ENCODE measurements at regions not wholly inside any gene's neighbourhood (a gene's known extent, or its start where the extent isn't known, plus 50 kb on each side); places are given as distances from the start of the nearest gene placed in this dataset.
A peak's percentile ranks its signal among the peaks of the same experiment; 100 is the strongest.

GRCh38 chr7:18343047-18343446, 152.5 kb upstream of the HDAC9 start:
- Histone ChIP-seq H3K79me2 (ENCODE audit: control insufficient read depth, insufficient read depth, low read length, poor library complexity) (no peaks in the 10 kb centered on the region), H3K4me2 (ENCODE audit: low read length) (no peak overlapping the region), H3K36me3 (ENCODE audit: control insufficient read depth in 1 of 2, insufficient read depth in 2 of 2, low read length in 2 of 2) (no peaks in the 10 kb centered on the region), H3K18ac (ENCODE audit: low read length) (no peak overlapping the region), H2AK5ac (ENCODE audit: low read length) (no peak overlapping the region), H3K27ac (ENCODE audit: low read depth, low read length) (no peak overlapping the region), H3K9ac (ENCODE audit: low read length) (no peak overlapping the region), H2AFZ (ENCODE audit: insufficient read depth, low read length, poor library complexity) (no peak overlapping the region), H4K91ac (ENCODE audit: low read depth, low read length) (no peak overlapping the region), H3K4me1 (ENCODE audit: control insufficient read depth in 1 of 2, insufficient read depth in 2 of 2, low read length in 2 of 2) (no peaks in the 10 kb centered on the region), H2BK12ac (ENCODE audit: low read length) (no peak overlapping the region), H3K4ac (ENCODE audit: low read depth, low read length) (no peak overlapping the region), H2BK5ac (ENCODE audit: low read depth, low read length, poor library complexity) (no peak overlapping the region), H3K4me3 (ENCODE audit: low read depth, low read length) (no peak overlapping the region), H3K9me3 (ENCODE audit: insufficient read depth, low read depth, low read length) (no peaks in the 10 kb centered on the region), H3K23ac (ENCODE audit: low read length) (no peak overlapping the region), H4K12ac (ENCODE audit: low read depth, low read length) (no peak overlapping the region), H3K79me1 (ENCODE audit: low read length) (no peaks in the 10 kb centered on the region), H2BK120ac (ENCODE audit: insufficient read depth, low read length, poor library complexity) (no peak overlapping the region), H3K14ac (ENCODE audit: low read length) (no peak overlapping the region), H4K8ac (ENCODE audit: low read depth, low read length) (no peak overlapping the region), H3K27me3 (ENCODE audit: insufficient read depth, low read length) (no peaks in the 10 kb centered on the region)
- WGBS (ENCODE audit: extremely low coverage, insufficient coverage, insufficient read length) = no CpG with 5 or more reads among the region's 2 CpGs
- DNase-seq = no peak

GRCh38 chr7:18344536-18344935, 151.0 kb upstream of the HDAC9 start:
- H3K14ac ChIP-seq (ENCODE audit: low read length) = no peak overlapping the region
- no peak overlapping the region for H2BK120ac ChIP-seq (ENCODE audit: insufficient read depth, low read length, poor library complexity)
- no peaks in the 10 kb centered on the region for H3K9me3 ChIP-seq (ENCODE audit: insufficient read depth, low read depth, low read length)
- H3K4ac ChIP-seq (ENCODE audit: low read depth, low read length) = no peak overlapping the region
- H3K4me2 ChIP-seq (ENCODE audit: low read length) = no peak overlapping the region
- no peak overlapping the region for H4K8ac ChIP-seq (ENCODE audit: low read depth, low read length)
- no peaks in the 10 kb centered on the region for H3K36me3 ChIP-seq (ENCODE audit: control insufficient read depth in 1 of 2, insufficient read depth in 2 of 2, low read length in 2 of 2)
- no peak overlapping the region for H2AK5ac ChIP-seq (ENCODE audit: low read length)
- no peak overlapping the region for H2AFZ ChIP-seq (ENCODE audit: insufficient read depth, low read length, poor library complexity)
- no peak overlapping the region for H4K91ac ChIP-seq (ENCODE audit: low read depth, low read length)
- H3K23ac ChIP-seq (ENCODE audit: low read length) = no peak overlapping the region
- no peak overlapping the region for H3K18ac ChIP-seq (ENCODE audit: low read length)
- H3K9ac ChIP-seq (ENCODE audit: low read length) = no peak overlapping the region
- no peak overlapping the region for H3K27ac ChIP-seq (ENCODE audit: low read depth, low read length)
- H3K79me1 ChIP-seq (ENCODE audit: low read length) = no peaks in the 10 kb centered on the region
- H2BK5ac ChIP-seq (ENCODE audit: low read depth, low read length, poor library complexity) = no peak overlapping the region
- H2BK12ac ChIP-seq (ENCODE audit: low read length) = no peak overlapping the region
- H3K79me2 ChIP-seq (ENCODE audit: control insufficient read depth, insufficient read depth, low read length, poor library complexity) = no peaks in the 10 kb centered on the region
- H3K4me1 ChIP-seq (ENCODE audit: control insufficient read depth in 1 of 2, insufficient read depth in 2 of 2, low read length in 2 of 2) = no peaks in the 10 kb centered on the region
- DNase-seq = no peak
- no peak overlapping the region for H3K4me3 ChIP-seq (ENCODE audit: low read depth, low read length)
- H3K27me3 ChIP-seq (ENCODE audit: insufficient read depth, low read length) = no peaks in the 10 kb centered on the region
- H4K12ac ChIP-seq (ENCODE audit: low read depth, low read length) = no peak overlapping the region

- H2BK5ac ChIP-seq (ENCODE audit: low read depth, low read length, poor library complexity) = no peak overlapping the region
- no peak overlapping the region for H4K91ac ChIP-seq (ENCODE audit: low read depth, low read length)
- no peak overlapping the region for H4K8ac ChIP-seq (ENCODE audit: low read depth, low read length)
- no peak overlapping the region for H3K14ac ChIP-seq (ENCODE audit: low read length)
- H3K79me2 ChIP-seq (ENCODE audit: control insufficient read depth, insufficient read depth, low read length, poor library complexity) = no peaks in the 10 kb centered on the region
- no peak overlapping the region for H4K12ac ChIP-seq (ENCODE audit: low read depth, low read length)
- no peaks in the 10 kb centered on the region for H3K36me3 ChIP-seq (ENCODE audit: control insufficient read depth in 1 of 2, insufficient read depth in 2 of 2, low read length in 2 of 2)
- no peak overlapping the region for H2BK12ac ChIP-seq (ENCODE audit: low read length)
- H3K18ac ChIP-seq (ENCODE audit: low read length) = no peak overlapping the region
- no peaks in the 10 kb centered on the region for H3K4me1 ChIP-seq (ENCODE audit: control insufficient read depth in 1 of 2, insufficient read depth in 2 of 2, low read length in 2 of 2)
- peak; percentile 22 to 84 for DNase-seq
- H3K9ac ChIP-seq (ENCODE audit: low read length) = no peak overlapping the region
- H3K23ac ChIP-seq (ENCODE audit: low read length) = no peak overlapping the region
- WGBS (ENCODE audit: extremely low coverage, insufficient coverage, insufficient read length) = no CpG with 5 or more reads among the region's 3 CpGs
- no peak overlapping the region for H3K4me2 ChIP-seq (ENCODE audit: low read length)
- H2AK5ac ChIP-seq (ENCODE audit: low read length) = no peak overlapping the region
- H3K27ac ChIP-seq (ENCODE audit: low read depth, low read length) = no peak overlapping the region
- H3K27me3 ChIP-seq (ENCODE audit: insufficient read depth, low read length) = no peaks in the 10 kb centered on the region
- H2BK120ac ChIP-seq (ENCODE audit: insufficient read depth, low read length, poor library complexity) = no peak overlapping the region
- H3K4ac ChIP-seq (ENCODE audit: low read depth, low read length) = no peak overlapping the region
- no peaks in the 10 kb centered on the region for H3K9me3 ChIP-seq (ENCODE audit: insufficient read depth, low read depth, low read length)
- no peaks in the 10 kb centered on the region for H3K79me1 ChIP-seq (ENCODE audit: low read length)
- no peak overlapping the region for H2AFZ ChIP-seq (ENCODE audit: insufficient read depth, low read length, poor library complexity)
- H3K4me3 ChIP-seq (ENCODE audit: low read depth, low read length) = no peak overlapping the region
These were observed 149.8 kb upstream of the HDAC9 start for GRCh38 chr7:18345641-18346234.

GRCh38 chr7:18347170-18347569, 148.4 kb upstream of the HDAC9 start:
- Histone ChIP-seq H3K9me3 (ENCODE audit: insufficient read depth, low read depth, low read length) (no peaks in the 10 kb centered on the region), H3K4me2 (ENCODE audit: low read length) (no peak overlapping the region), H3K27ac (ENCODE audit: low read depth, low read length) (no peak overlapping the region), H3K4ac (ENCODE audit: low read depth, low read length) (no peak overlapping the region), H4K8ac (ENCODE audit: low read depth, low read length) (no peak overlapping the region), H4K12ac (ENCODE audit: low read depth, low read length) (no peak overlapping the region), H3K18ac (ENCODE audit: low read length) (no peak overlapping the region), H2AFZ (ENCODE audit: insufficient read depth, low read length, poor library complexity) (no peak overlapping the region), H4K91ac (ENCODE audit: low read depth, low read length) (no peak overlapping the region), H3K14ac (ENCODE audit: low read length) (no peak overlapping the region), H3K4me1 (ENCODE audit: control insufficient read depth in 1 of 2, insufficient read depth in 2 of 2, low read length in 2 of 2) (no peaks in the 10 kb centered on the region), H3K79me1 (ENCODE audit: low read length) (no peaks in the 10 kb centered on the region), H3K4me3 (ENCODE audit: low read depth, low read length) (no peak overlapping the region), H3K27me3 (ENCODE audit: insufficient read depth, low read length) (no peaks in the 10 kb centered on the region), H3K23ac (ENCODE audit: low read length) (no peak overlapping the region), H2BK12ac (ENCODE audit: low read length) (no peak overlapping the region), H3K79me2 (ENCODE audit: control insufficient read depth, insufficient read depth, low read length, poor library complexity) (no peaks in the 10 kb centered on the region), H3K9ac (ENCODE audit: low read length) (no peak overlapping the region), H2BK120ac (ENCODE audit: insufficient read depth, low read length, poor library complexity) (no peak overlapping the region), H2AK5ac (ENCODE audit: low read length) (no peak overlapping the region), H2BK5ac (ENCODE audit: low read depth, low read length, poor library complexity) (no peak overlapping the region), H3K36me3 (ENCODE audit: control insufficient read depth in 1 of 2, insufficient read depth in 2 of 2, low read length in 2 of 2) (no peaks in the 10 kb centered on the region)
- DNase-seq = no peak

Data from trophoblast cell (in vitro differentiated cells and primary cell).